ENCODE measurements at regions not wholly inside any gene's neighbourhood (a gene's known extent, or its start where the extent isn't known, plus 50 kb on each side); places are given as distances from the start of the nearest gene placed in this dataset.
A peak's percentile ranks its signal among the peaks of the same experiment; 100 is the strongest.

DNA sequence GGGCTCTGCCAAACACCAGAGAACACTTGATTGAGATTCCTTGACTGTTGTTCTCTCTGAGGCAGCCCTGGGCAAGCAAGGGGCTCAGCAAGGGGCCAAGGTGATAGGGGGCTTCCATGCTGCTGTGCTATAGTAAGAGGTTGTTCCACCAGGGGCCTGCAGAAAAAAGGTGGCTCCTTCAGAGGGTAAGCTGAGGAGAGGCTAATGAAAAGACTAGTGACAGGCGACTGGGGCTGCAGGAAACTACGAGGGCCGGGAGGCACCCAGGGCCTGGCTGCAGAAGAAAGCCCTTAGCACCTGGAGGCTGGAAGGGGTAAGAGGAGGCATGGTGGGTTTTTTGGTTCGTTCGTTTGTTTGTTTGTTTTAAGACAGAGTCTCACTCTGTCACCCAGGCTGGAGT is 88.0 kb upstream of the CTNNA1 start:
- DNase-seq (ENCODE audit: low spot score): no peak
- peak overlapping the region; percentile 69 for H3K27ac ChIP-seq
- TF ChIP-seq, protein P1, sequence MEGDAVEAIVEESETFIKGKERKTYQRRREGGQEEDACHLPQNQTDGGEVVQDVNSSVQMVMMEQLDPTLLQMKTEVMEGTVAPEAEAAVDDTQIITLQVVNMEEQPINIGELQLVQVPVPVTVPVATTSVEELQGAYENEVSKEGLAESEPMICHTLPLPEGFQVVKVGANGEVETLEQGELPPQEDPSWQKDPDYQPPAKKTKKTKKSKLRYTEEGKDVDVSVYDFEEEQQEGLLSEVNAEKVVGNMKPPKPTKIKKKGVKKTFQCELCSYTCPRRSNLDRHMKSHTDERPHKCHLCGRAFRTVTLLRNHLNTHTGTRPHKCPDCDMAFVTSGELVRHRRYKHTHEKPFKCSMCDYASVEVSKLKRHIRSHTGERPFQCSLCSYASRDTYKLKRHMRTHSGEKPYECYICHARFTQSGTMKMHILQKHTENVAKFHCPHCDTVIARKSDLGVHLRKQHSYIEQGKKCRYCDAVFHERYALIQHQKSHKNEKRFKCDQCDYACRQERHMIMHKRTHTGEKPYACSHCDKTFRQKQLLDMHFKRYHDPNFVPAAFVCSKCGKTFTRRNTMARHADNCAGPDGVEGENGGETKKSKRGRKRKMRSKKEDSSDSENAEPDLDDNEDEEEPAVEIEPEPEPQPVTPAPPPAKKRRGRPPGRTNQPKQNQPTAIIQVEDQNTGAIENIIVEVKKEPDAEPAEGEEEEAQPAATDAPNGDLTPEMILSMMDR (conservative IDR thresholded peaks at IDR 0.05; ENCODE audit: low read depth): no peak
- ChIA-PET POLR2A (ENCODE audit: low non-redundant PET) (interaction anchor here (0.6 kb wide), 1 partner anchor 81 kb away, joined by 5 read pairs; no protein-coding TSS in a partner anchor), CTCF (no interaction called here)

DNA sequence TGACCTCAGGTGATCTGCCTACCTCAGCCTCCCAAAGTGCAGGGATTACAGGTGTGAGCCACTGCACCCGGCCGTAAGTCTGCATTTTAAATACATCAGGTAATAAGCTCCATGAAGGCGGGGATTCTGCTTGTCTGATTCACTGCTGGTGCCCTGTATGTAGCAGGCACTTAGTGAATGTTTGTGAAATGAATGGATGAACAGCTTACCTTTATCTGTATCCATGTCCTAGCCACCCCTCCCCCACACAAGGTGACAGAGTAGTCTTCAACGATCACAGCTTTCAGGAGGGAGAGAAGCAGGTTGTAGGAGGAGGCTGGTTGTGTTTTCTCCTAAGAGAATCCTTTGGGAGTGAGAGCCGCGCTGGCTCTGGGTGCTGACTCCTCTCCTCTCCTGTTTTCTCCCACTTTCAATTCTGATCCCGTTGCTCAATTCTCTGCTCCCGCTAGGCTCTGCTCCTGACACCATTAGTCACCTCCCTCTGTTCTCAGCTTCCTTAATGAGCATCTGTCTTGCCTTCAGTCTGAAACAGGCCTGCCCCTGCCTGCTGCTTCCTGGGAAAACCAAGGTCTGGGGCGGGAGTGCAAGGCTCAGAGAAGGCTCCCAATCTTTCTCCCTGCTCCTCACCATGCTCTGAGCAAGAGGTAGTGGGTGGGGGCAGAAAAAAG is 88.8 kb upstream of the CTNNA1 start:
- TF ChIP-seq, protein P1 (conservative IDR thresholded peaks at IDR 0.05; ENCODE audit: low read depth): no peak
- peak; percentile 92 for DNase-seq (ENCODE audit: low spot score)
- H3K27ac ChIP-seq: peak overlapping the region; percentile 69
- POLR2A ChIA-PET (ENCODE audit: low non-redundant PET): interaction anchor here (1.2 kb wide), 1 partner anchor 89 kb away, joined by 3 read pairs; the partner anchor contains the start of gene HSPA9
- CTCF ChIA-PET: interaction anchor here (0.6 to 0.7 kb wide), 2 partner anchors 55 to 445 kb away, joined by 3 to 7 read pairs; no protein-coding TSS in a partner anchor

DNA sequence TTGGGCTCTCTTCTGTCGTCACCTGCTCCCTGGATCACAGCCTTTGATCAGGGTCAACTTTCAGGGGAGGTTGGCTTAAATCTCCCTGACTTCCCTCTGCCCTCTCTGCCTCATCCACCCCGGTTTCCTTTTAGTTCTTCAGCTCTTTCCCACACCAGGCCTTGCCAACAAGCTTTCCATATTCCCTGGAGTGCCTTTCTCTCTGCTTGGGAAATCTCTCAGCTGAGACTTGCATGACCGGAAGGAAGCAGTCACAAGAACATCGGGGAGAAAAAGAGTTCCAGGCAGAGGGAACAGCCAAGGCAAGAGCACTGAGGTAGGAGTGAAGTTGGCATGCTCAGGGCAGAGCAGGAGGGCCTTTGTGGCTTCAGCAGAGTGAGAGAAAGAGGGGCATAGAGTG is 88.4 kb upstream of the HSPA9 start:
- ChIA-PET CTCF (interaction anchor here (0.5 to 0.8 kb wide), 2 partner anchors 9 to 892 kb away, joined by 3 read pairs; no protein-coding TSS in a partner anchor), POLR2A (ENCODE audit: low non-redundant PET) (interaction anchor here (1.2 kb wide), 1 partner anchor 88 kb away, joined by 3 read pairs; the partner anchor contains the start of gene HSPA9)
- DNase-seq (ENCODE audit: low spot score): no peak
- TF ChIP-seq, protein P1 (conservative IDR thresholded peaks at IDR 0.05; ENCODE audit: low read depth): no peak
- H3K27ac ChIP-seq: peak overlapping the region; percentile 69

DNA sequence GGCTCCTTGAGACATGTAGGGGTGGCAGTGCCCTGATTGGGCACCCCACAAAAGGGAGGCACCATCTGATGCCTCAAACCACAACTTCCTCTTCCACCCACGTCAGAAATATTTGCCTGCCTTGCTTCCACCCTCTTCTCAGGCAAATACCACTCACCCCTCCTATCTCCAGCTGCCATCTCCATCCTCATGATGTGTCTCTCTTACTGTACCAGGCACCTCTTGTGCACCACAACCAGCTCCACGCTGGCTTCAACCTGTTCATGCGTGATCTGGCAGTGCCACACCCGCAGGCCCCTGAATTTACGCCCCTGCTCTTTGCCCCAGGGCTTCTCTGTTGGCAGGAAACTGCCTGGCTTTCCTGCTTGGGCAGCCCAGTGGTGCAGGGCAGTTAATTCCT is 87.8 kb upstream of the HSPA9 start:
- POLR2A ChIA-PET (ENCODE audit: low non-redundant PET): no interaction called here
- TF ChIP-seq, protein P1 (conservative IDR thresholded peaks at IDR 0.05; ENCODE audit: low read depth): no peak
- CTCF ChIA-PET: interaction anchor here (0.5 kb wide), 1 partner anchor 893 kb away, joined by 3 read pairs; no protein-coding TSS in a partner anchor
- peak overlapping the region; percentile 69 for H3K27ac ChIP-seq
- peak; percentile 34 for DNase-seq (ENCODE audit: low spot score)

DNA sequence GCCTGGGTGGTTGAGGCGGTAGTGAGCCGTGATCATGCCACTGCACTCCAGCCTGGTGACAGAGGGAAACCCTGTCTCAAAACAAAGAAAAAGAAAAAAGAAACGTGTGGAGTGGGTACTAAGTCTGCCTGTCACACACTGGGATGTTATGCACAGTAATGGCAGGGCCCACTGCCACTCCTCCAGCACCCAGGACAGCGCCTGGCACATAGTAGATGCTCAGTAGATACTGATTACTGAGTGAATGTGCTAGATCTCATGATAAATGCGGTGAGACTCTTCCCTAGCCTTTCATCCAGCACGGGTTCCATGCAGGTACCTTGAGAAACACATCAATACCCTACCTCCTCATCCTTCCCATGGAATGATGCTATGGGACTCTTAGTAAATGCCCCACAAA is 87.4 kb upstream of the HSPA9 start:
- POLR2A ChIA-PET (ENCODE audit: low non-redundant PET): no interaction called here
- TF ChIP-seq, protein P1 (conservative IDR thresholded peaks at IDR 0.05; ENCODE audit: low read depth): no peak

DNA sequence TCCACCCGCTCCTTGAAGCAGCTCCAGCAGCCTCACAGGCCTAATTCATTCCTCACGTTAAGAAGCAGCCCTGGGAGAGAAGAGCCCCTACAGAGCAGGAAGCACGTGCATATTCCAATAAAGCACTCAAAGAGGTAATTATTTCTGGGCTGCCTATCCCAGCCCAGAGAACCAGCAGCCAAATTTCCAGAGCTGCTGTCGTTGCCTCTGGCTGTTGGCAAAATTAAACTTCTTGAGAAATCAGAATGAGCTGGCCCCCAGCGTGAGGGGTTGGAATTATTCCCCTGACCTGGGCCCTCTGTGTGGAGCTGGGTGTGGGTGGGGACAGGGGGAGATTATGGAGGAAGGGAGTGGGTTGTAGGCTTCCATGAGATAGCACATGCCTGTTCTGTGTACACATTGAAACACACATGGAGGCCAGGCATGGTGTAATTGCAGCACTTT is 86.8 kb upstream of the HSPA9 start:
- CTCF ChIA-PET: interaction anchor here (0.5 kb wide), 1 partner anchor 232 kb away, joined by 5 read pairs; no protein-coding TSS in a partner anchor
- POLR2A ChIA-PET (ENCODE audit: low non-redundant PET): no interaction called here

More for the DNA sequence above, 87.4 kb upstream of the HSPA9 start:
- H3K27ac ChIP-seq: no peak overlapping the region; the same call in 1 of the 2 replicates
- no peak for DNase-seq (ENCODE audit: low spot score)
- CTCF ChIA-PET: no interaction called here

More for the DNA sequence above, 86.8 kb upstream of the HSPA9 start:
- H3K27ac ChIP-seq: no peak overlapping the region; the same call in 1 of the 2 replicates
- TF ChIP-seq, protein P1 (conservative IDR thresholded peaks at IDR 0.05; ENCODE audit: low read depth): no peak
- no peak for DNase-seq (ENCODE audit: low spot score)
